Panc1 (cell line): ENCODE measurements at regions not wholly inside any gene's neighbourhood (a gene's known extent, or its start where the extent isn't known, plus 50 kb on each side); places are given as distances from the start of the nearest gene placed in this dataset.

ENCODE experiments used
- ATAC-seq: fragments of 200-7000 bp; cut with Tn5 transposase; 2 replicates; pipeline ENCODE4 v1.9.1; 2020; ENCODE audit warnings: mild to moderate bottlenecking, moderate library complexity
- BruUV-seq: library from RNA; stranded (reverse); fragments of 400-500 nt; replicated peaks from 2 replicates; lab custom pipeline; 2021; lab: Mats Ljungman, UMichigan
- CTCF ChIA-PET: fragments of 300-600 bp; sonication (Branson Sonifier 250); formaldehyde crosslinking; loops from one replicate; lab custom pipeline; 2022; ENCODE audit warnings: antibody characterized with exemption; lab: Charles Lee
- POLR2A ChIA-PET: fragments of 300-600 bp; sonication (Branson Sonifier 250); formaldehyde crosslinking; loops from one replicate; lab custom pipeline; 2022; ENCODE audit warnings: antibody characterized with exemption; lab: Charles Lee
- DNase-seq: peaks from one replicate; pipeline ENCODE4 v3.0.0-alpha.2; 2010; ENCODE audit warnings: low read depth, low spot score
- H3K27ac ChIP-seq: 2 replicates; pipeline ENCODE4 v1.5.1; 2011; ENCODE audit warnings: mild to moderate bottlenecking, low read length, inconsistent platforms
- H3K27me3 ChIP-seq: fragments of 200-500 bp; sonication (Bioruptor generic); 2 replicates; pipeline ENCODE4 v1.6.0; 2014; ENCODE audit warnings: low read length, inconsistent platforms; ENCODE audit not compliant: control insufficient read depth, insufficient read depth
- H3K36me3 ChIP-seq: fragments of 200-500 bp; sonication (Bioruptor generic); 2 replicates; pipeline ENCODE4 v1.5.1; 2014; ENCODE audit warnings: inconsistent platforms, mild to moderate bottlenecking, low read length, moderate library complexity; ENCODE audit not compliant: control insufficient read depth, insufficient read depth
- H3K4me1 ChIP-seq: 2 replicates; pipeline ENCODE4 v1.5.1; 2011; ENCODE audit warnings: inconsistent platforms, mild to moderate bottlenecking, low read length, moderate library complexity; ENCODE audit not compliant: control insufficient read depth, insufficient read depth
- H3K4me3 ChIP-seq, 2 experiments: 2 replicates each; pipeline ENCODE4 v1.5.1; 2011 to 2012; ENCODE audit warnings: low read depth in 2 of 2, low read length in 2 of 2, mild to moderate bottlenecking in 2 of 2, inconsistent platforms in 1 of 2, moderate library complexity in 1 of 2
- H3K9me3 ChIP-seq: fragments of 200-500 bp; sonication (Bioruptor generic); 2 replicates; pipeline ENCODE4 v1.5.1; 2014; ENCODE audit warnings: low read depth, mild to moderate bottlenecking, inconsistent platforms, low read length, moderate library complexity; ENCODE audit not compliant: control insufficient read depth, insufficient read depth
- POLR2AphosphoS5 ChIP-seq: IDR thresholded peaks from 2 replicates; pipeline ENCODE4 v1.6.1; 2012; ENCODE audit warnings: mild to moderate bottlenecking, low read depth, low read length, moderate library complexity
- SIN3A ChIP-seq: IDR thresholded peaks from 2 replicates; pipeline ENCODE4 v1.6.1; 2012; ENCODE audit warnings: low read depth, mild to moderate bottlenecking, low read length, moderate library complexity, borderline replicate concordance; ENCODE audit not compliant: insufficient read depth
- TCF7L2 ChIP-seq: IDR thresholded peaks from 2 replicates; pipeline ENCODE4 v1.6.1; 2011; ENCODE audit warnings: mild to moderate bottlenecking, low read depth, low read length, inconsistent platforms
- in situ Hi-C: cut with HindIII; loops from 2 replicates; pipeline ENCODE4 v1.10.0; 2016; ENCODE audit warnings: low sequenced_read_pairs, low pct_unique_long_range_greater_than_20kb
- intact Hi-C: fragments of 100-400 bp; cut with micrococcal nuclease; formaldehyde crosslinking; loops from one replicate; pipeline ENCODE4 v1.10.0; 2022; ENCODE audit not compliant: unreplicated experiment
- TF ChIP-seq, protein P1 (sequence below), 2 experiments: IDR thresholded peaks; 2 replicates each; pipeline ENCODE4 v1.6.1; 2011 to 2012; ENCODE audit warnings: low read depth in 2 of 2, control low read depth in 1 of 2, low read length in 1 of 2, mild to moderate bottlenecking in 1 of 2, moderate library complexity in 1 of 2; ENCODE audit not compliant: insufficient read depth in 1 of 2
- TF ChIP-seq, protein P2 (sequence below): fragments of 450-650 bp; IDR thresholded peaks from 2 replicates; pipeline ENCODE4 v1.5.1; 2017; ENCODE audit warnings: mild to moderate bottlenecking

DNA sequence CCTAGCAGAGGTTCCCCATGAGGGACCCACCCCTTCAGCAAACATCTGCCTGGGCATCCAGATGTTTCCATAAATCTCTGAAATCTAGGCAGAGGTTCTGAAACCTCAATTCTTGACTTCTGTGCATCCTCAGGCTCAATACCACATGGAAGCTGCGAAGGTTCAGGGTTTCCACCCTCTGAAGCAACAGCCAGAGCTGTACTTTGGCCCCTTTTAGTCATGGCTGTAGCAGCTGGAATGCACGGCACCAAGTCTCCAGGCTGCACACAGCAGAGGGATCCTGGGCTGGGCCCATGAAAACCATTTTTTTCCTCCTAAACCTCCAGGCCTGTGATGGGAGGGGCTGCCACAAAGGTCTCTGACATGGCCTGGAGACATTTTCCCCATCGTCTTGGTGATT is 93.0 kb upstream of the FIGN start:
- H3K36me3 ChIP-seq = no peaks in the 10 kb centered on the region

DNA sequence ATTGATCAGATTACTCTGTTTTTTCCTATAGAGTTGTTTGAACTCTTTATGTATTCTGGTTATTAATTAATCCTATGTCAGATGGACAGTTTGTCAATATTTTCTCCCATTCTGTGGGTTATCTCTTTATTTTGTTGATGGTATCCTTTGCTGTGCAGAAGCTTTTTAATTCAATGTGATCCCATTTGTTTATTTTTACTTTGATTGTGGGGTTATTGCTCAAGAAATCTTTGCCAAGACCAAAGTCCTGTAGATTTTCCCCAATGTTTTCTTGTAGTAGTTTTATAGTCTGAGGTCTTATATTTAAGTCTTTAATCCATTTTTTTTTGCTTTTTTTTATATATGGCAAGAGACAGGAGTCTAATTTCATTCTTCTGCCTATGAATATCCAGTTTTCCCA is 86.2 kb upstream of the FIGN start:
- no peak overlapping the region for H3K4me3 ChIP-seq
- ChIA-PET CTCF (no interaction called here), POLR2A (no interaction called here)
- H3K4me1 ChIP-seq = no peaks in the 10 kb centered on the region
- no peaks in the 10 kb centered on the region for H3K36me3 ChIP-seq
- DNase-seq = no peak
- BruUV-seq = no TSS peak
- no peaks in the 10 kb centered on the region for H3K27me3 ChIP-seq
- no peaks in the 10 kb centered on the region for H3K9me3 ChIP-seq
- H3K27ac ChIP-seq = no peak overlapping the region
- in situ Hi-C loops = no loop called here
- intact Hi-C loops = no loop called here
- no peak for ATAC-seq
- TF ChIP-seq, protein P1, sequence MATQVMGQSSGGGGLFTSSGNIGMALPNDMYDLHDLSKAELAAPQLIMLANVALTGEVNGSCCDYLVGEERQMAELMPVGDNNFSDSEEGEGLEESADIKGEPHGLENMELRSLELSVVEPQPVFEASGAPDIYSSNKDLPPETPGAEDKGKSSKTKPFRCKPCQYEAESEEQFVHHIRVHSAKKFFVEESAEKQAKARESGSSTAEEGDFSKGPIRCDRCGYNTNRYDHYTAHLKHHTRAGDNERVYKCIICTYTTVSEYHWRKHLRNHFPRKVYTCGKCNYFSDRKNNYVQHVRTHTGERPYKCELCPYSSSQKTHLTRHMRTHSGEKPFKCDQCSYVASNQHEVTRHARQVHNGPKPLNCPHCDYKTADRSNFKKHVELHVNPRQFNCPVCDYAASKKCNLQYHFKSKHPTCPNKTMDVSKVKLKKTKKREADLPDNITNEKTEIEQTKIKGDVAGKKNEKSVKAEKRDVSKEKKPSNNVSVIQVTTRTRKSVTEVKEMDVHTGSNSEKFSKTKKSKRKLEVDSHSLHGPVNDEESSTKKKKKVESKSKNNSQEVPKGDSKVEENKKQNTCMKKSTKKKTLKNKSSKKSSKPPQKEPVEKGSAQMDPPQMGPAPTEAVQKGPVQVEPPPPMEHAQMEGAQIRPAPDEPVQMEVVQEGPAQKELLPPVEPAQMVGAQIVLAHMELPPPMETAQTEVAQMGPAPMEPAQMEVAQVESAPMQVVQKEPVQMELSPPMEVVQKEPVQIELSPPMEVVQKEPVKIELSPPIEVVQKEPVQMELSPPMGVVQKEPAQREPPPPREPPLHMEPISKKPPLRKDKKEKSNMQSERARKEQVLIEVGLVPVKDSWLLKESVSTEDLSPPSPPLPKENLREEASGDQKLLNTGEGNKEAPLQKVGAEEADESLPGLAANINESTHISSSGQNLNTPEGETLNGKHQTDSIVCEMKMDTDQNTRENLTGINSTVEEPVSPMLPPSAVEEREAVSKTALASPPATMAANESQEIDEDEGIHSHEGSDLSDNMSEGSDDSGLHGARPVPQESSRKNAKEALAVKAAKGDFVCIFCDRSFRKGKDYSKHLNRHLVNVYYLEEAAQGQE (IDR thresholded peaks at IDR 0.05; ENCODE audit: insufficient read depth in 1 of 2, low read depth in 2 of 2, low read length in 1 of 2) = no peak
- TF ChIP-seq, protein P2, sequence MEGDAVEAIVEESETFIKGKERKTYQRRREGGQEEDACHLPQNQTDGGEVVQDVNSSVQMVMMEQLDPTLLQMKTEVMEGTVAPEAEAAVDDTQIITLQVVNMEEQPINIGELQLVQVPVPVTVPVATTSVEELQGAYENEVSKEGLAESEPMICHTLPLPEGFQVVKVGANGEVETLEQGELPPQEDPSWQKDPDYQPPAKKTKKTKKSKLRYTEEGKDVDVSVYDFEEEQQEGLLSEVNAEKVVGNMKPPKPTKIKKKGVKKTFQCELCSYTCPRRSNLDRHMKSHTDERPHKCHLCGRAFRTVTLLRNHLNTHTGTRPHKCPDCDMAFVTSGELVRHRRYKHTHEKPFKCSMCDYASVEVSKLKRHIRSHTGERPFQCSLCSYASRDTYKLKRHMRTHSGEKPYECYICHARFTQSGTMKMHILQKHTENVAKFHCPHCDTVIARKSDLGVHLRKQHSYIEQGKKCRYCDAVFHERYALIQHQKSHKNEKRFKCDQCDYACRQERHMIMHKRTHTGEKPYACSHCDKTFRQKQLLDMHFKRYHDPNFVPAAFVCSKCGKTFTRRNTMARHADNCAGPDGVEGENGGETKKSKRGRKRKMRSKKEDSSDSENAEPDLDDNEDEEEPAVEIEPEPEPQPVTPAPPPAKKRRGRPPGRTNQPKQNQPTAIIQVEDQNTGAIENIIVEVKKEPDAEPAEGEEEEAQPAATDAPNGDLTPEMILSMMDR = no peak
- TF ChIP-seq POLR2AphosphoS5 (no peak), TCF7L2 (no peak), SIN3A (no peak)

More for the DNA sequence above, 93.0 kb upstream of the FIGN start:
- H3K4me3 ChIP-seq = no peak overlapping the region
- in situ Hi-C loops (no loop called here), intact Hi-C loops (no loop called here)
- no peaks in the 10 kb centered on the region for H3K4me1 ChIP-seq
- no TSS peak for BruUV-seq
- DNase-seq (no peak), ATAC-seq (no peak)
- no peaks in the 10 kb centered on the region for H3K27me3 ChIP-seq
- TF ChIP-seq SIN3A (no peak), TCF7L2 (no peak), POLR2AphosphoS5 (no peak)
- TF ChIP-seq, protein P2 = no peak
- TF ChIP-seq, protein P1 (IDR thresholded peaks at IDR 0.05; ENCODE audit: insufficient read depth in 1 of 2, low read depth in 2 of 2, low read length in 1 of 2) = no peak
- no peak overlapping the region for H3K27ac ChIP-seq
- H3K9me3 ChIP-seq = no peaks in the 10 kb centered on the region
- CTCF ChIA-PET = no interaction called here
- POLR2A ChIA-PET = no interaction called here
